Ovary (tissue), 3 donors: ENCODE measurements at regions not wholly inside any gene's neighbourhood (a gene's known extent, or its start where the extent isn't known, plus 50 kb on each side); places are given as distances from the start of the nearest gene placed in this dataset.

ENCODE experiments used
- CTCF ChIP-seq, 3 donors: fragments of 450-650 bp in 2 of 3; fragments of 200-600 bp in 1 of 3; IDR thresholded peaks; one replicate each; pipeline versions ENCODE4 v1.5.1 to v1.8.0; 2016 to 2022; ENCODE audit warnings: antibody characterized with exemption in 3 of 3, mild to moderate bottlenecking in 1 of 3
- EP300 ChIP-seq: sonication (generic); formaldehyde crosslinking; IDR thresholded peaks from one replicate; pipeline ENCODE4 v1.6.1; 2017; ENCODE audit warnings: antibody characterized with exemption
- donor health status: DM: no; HTN: no; CAD: no.

DNA sequence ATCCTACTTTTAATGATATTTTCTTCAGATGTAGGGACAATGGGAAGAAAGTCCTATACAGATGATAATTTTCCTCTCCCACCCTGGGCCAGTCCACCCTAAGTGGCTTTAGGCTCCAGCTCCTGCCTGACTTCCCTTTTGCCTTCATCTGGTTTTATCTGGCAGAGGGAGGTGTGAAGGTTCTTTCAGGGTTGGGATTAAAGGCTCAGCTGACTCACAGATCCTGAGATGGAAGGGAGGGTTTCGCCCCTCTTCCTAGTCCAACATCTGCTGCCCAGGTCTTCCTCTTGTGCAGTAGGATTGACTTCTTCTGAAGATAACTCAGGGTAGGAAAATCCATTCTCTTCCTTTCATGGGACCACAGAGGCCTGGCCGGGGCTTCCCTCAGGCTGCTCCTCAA is 362.4 kb upstream of the KAZN start:
- TF ChIP-seq EP300 (no peak), CTCF (IDR thresholded peaks at IDR 0.05) (no peak)
